HG03135 (cell line): ENCODE measurements at regions not wholly inside any gene's neighbourhood (a gene's known extent, or its start where the extent isn't known, plus 50 kb on each side); places are given as distances from the start of the nearest gene placed in this dataset.

ENCODE experiments used
- ATAC-seq: cut with Tn5 transposase; IDR thresholded peaks from one replicate; pipeline ENCODE4 v1.9.1; 2021; ENCODE audit warnings: mild to moderate bottlenecking, moderate library complexity; ENCODE audit not compliant: unreplicated experiment

DNA sequence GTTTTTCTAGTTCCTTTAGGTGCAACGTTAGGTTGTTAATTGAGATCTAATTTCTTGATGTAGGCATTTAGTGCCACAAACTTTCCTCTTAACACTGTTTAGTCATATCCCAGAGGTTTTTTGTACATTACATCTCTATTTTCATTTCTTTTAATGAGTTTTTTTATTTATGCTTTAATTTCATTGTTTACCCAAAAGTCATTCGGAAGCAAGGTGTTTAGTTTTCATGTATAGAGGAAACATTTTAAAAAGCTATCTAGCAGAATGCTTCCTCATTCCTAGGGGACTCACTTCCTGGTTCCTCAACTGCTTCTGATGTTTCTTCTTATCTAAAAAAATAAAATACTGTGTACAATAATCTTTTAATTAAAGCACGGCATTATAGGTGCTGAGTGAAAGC, 307.2 kb upstream of the CAMK1G start:
- ATAC-seq, result no peak

DNA sequence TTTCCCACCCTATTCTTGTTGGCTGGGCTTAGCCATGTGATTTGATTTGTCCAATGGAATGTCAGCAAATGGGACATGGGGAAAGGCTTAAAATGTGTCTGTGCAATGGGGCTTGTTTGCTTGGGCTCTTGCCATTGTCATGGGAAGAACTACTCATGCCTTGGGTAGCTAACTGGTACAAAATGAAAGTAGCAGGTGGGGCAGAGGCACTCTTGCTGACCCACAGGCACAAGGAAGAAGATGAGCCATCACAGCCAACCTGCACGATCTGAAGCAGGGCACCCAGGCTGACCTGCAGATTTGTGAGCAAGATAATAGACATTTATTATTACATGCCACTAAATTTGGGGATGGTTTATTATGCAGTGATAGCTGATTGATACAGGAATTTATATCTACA, 305.9 kb upstream of the CAMK1G start:
- ATAC-seq, result no peak

DNA sequence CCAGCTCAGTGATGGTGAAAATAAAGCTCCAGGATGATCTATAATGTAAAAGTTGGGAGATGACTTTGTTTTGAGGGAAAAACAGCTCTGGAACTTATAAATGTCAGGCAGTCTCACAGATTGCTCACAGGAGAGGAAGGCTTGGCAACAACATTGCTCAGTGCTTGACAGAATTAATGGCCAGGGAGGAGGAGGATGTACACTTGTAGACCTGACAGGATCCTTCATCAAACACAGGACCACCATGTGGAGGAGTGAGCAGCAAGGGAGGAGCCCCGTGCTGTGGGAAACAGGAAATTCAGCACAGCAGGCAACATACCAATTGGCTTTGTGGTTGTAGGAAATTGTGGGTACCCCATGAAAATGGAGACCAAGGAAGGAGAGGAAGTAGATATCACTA, 291.8 kb upstream of the CAMK1G start:
- ATAC-seq, result no peak

DNA sequence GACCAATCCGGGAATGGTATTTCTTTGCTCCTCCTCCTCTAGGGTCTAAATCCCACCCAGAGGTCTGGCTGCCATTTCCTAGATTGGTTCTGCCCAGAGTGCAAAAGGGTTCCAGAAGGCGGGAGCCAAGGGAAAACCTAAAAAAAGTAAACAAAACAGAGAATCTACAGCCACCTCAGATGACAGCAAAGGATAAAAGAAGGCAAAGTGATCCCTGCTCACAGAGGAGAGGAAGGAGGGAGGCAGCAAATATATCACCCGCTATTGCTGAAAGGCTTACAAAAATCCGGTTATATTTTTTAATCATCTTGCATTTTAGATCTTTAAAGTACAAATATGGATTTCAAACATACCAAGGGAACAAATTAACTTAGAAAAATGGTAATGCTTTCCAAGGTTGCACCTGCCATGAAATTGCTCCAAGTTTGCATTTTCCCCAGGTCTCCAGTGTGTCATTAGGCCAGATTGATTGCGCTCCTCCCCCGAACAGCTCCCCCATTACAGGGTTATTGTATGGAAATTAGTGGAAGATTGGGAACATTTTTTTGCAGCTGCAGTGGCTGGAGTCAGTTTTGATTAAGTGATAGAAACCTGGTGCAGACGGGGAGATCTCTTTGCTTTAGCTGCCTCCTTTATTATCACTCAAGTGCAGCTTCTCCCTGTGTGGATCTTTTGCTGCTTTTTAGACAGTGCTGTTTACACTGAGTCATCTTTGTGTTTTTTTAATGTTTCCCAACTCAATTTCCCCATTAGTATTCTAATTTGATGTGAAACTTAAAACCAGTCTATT, 280.5 kb upstream of the CAMK1G start:
- no peak for ATAC-seq

DNA sequence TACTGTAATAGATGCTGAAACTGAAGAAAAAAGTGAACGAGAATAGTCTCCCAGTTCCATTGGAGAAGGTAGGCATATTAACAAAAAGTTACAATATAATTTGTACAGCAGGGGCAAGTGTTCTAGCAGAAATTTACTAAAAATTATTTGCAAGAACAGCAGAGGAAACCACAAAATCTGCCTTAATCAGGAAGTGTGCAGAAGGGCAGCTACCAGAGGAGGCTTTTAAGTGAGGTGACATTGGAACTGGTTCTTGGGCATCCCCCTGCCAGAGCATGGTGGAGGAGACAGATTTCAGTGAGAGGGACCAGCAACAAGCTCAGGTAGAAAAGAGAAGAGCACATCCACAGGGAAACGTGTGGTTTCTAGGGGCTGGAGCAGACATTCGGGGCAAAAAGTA, 279.3 kb upstream of the CAMK1G start:
- no peak for ATAC-seq

DNA sequence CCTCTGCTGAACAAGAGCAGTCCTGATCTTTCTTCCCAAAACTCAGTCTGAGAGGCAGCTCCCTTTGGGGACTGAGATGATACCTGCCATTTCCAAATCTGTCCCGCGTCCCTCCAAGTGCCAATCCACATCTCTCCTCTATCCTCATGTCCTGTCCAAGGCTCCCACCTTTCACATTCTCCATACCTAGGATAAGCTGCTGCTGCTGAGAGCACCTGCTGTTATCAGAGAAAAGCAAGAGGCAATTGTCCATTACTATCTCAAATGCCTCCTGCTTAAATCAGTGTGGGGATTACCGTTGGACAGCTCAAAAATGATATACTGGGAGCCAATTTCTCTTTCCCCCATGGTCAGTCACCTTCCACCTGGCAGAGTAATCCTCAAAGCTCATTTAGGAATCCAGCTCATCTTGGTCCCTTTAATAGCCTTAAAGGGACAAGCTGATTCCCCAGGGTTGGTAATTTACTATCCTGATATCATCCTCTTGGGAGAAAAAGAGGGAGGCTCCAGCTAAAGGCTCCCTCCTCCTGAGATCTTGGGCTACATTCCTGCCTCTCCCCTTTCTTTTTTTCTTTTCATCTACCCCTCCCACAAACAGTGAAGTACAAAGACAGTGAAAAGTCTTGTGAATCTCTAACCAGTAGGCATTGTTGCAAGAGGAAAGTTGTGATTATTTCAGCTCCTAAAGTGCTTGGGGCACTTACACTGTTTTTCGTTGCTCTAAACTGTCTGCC, 278.1 kb upstream of the CAMK1G start:
- ATAC-seq, result no peak

DNA sequence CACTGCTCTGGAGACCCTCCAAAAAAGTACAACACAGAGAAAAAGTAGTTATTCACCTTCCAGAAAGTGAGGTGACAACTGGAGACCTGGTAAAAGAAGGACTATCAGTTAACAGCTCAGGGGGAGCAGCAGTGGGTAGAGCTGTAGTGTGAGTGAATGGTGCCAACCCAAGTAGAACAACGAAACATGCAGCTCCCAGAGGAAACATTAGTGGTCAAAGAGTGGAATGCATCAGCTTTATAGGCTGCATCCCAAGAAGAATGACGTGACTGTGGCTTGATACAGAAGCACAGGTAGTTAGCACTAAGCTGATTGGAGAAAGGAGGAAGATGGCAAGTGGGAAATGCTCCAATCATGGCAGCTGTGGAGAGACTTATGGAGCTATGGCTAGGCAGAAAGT, 275.7 kb upstream of the CAMK1G start:
- no peak for ATAC-seq

DNA sequence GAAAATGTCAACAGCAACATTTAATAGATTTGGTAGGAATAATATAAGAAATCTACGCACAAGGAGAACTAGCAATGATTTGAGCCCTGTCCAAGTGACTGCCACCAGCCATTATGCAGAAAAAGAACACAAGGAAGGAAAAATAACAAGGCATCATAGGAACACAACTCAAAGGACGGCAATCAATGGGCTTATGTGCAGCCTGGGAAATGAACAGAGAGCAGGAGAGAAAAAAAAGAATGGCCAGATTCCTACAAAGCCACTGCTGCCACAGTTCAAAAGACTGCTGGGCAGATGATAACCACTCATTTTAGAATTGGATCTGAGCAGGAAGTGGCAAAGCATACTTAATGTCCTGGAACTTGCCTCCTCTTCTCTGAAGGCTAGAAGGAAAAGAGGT, 274.3 kb upstream of the CAMK1G start:
- ATAC-seq, result no peak

DNA sequence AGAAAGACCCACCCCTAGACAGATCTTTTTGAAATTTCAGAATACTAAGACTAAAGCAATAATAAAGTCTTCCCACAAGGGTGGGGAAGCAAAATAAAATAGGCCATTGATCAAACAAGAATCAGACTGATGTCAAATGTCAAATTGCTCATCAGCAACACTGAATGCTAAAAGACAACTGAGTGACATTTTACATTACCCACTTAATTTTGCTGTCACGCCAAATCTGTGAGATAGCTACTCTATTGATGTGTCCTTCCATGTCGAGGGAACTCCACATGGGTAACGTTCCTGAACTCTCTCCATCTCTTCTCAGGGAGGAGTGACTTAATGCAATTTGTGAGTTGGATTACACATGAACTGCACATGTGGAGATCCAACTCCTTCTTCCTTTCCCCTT, 271.7 kb upstream of the CAMK1G start:
- ATAC-seq, result no peak

DNA sequence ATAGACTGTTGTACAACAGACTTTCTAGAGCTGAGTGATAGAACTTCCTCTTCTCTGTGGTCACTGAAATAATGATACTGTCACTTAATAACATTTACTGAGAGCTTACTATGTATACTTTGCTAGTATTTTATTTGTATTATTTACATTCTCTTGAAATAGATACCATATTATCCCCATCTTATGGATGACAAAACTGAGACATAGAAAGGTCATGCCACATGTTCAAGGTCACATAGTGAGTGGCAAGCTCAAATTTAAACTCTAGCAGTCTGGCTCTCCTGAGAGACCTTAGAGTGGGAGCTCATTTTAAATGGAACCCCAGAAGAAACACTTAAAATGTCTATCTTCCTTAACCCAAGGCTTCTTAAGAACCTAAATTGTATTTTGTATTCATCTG, 266.6 kb upstream of the CAMK1G start:
- ATAC-seq, result no peak

DNA sequence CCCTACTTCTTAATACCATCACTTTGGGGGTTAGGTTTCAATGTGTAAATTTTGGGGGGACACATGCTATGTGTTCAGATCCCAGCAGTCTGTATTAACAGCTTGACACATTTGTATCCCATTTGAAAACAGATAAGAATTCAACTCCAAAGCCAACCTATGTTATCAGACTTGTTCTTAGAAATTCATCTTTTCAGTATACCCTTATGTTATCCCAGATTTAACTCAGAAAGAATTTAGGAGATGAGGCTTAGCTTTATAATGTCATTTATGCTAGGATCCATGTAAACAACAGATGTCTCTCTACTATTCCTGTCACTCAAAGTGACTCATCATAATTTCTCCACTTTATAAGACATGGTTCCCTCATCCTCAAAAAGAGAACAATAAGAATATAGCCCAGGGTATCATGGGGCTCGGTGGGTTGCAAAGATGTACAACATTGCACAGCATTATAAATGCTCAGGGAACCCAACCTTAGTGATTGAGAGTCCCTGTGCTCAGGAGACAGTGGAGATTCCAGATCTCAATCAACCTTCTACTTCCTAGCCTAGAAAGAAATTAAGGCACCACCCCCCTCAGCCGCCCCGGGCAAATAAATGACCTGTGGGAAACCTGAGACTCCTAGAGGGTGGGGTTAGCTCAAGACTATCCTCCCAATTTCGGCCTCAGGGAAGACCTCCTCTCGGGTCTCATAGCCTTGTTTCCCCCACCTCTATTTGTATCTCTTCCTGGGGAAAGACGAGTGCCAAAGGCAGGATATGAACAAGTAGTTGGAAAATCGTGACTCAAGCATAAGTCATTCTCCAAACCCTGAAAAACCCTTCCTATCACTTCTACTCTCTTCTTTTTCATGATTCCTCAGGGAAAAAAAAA, 265.1 kb upstream of the CAMK1G start:
- ATAC-seq, result no peak

DNA sequence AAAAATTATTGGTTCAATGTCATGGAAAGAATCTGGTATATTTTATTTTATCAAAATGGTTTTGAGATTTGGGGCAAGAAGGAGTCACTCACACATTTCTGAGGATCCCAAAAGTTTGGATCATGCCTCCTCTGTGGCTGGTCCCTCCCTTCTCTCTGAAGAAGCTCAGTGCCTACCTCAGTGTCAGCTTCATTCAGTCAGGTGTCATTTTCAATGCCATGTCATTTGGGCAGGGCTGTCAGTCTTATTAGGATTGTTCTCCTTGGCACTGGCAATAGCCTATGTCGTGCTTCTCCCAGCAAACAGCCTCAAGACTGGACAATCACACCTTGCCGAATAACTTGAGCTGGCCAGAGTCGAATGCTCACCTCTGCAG, 264.5 kb upstream of the CAMK1G start:
- no peak for ATAC-seq

DNA sequence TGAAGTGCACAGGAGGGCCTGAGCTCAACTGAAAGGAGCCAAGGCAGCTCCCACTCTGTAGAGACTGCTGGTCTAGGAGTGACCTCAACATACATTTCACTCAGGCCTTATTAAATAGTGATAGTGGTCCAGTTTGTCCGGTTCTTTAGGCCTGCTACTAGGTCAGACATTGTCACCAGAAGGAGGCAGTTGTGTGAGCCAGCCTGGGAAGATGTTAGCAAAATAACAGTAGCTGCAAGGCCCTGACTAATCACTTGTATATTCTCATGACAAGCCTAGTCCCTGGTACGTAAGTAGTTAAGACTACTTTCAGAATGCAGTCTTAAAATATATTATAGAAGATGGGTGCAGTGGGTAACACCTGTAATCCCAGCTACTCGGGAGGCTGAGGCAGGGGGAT, 264.0 kb upstream of the CAMK1G start:
- ATAC-seq, result no peak

DNA sequence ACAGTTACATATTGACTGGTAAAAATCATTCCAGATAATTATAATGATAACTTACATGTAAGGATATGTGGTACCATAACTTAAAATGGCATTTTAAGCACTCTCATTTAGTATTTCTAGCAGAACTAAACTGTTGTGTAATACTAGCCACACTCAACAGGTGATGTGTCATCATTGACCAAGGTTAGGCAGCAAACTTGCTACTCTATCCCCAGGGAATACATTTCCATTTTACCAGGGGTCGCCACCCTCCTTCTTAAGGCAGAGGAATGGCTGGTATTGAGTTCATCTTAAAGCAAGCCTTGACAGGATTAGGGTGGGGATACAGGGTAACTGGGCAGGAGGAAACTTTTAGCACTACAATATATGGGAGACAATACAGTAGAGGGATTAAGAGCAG, 259.8 kb upstream of the CAMK1G start:
- no peak for ATAC-seq

DNA sequence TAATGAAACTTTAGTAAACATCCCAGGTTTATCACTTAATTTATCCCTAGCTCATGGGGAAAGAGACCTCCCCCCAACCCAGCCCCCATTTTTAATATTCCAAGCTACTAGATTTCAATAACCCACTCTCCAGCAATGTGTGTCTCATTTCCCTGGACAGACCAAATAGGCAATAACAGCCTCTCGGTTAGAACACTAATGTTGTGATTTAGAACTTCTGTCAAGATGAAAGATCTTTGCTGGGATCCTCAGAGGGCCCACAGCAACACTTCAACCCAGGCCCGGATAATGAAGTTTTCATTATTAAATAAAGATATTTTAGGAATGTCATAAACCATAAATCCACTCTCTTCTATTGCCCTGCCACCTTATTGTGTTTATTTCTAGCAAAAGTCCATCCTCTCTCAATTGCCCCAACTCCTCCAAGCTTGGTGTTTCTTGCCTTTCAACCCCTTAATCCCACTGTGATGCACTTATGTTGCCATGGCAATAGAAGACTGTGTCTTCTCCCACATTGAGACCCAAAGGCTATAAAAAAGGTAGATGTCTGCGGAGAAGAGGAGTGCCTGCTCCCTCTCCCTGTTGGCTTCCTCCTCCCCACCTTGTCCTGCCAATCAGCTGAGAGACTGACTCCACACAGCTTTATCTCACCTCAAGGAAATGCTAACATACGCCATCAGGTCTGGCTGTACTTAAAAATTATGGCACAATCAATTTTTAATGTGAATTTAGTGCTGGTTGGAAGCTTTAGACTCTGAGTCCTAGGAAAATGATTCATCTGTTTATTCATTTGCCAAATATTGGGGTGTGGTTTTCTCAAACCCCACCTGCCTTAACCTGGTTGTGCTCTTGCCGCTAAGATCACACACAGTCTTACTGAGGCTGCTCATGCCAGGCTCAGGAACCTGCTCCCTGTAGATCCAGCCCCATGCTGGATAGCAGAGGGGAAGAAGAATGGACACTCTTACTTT, 258.3 kb upstream of the CAMK1G start:
- no peak for ATAC-seq

DNA sequence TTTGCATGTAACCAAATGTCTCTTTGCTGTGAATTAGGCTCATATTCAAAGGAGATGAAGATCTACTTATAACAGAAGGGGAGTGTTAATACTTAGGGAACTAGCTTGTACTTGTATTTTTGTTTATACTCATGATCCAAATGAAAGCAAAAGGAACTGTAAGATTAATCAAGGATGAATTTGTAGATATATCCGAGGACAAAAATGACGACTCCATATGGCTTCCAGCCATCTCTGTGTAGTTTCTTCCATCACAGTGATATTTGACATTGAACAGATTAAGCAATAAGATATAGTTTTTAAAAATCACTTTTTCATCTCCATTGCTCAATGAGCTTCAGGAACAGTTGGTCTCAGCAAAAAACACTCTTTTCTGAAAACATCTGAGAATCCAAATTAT, 257.4 kb upstream of the CAMK1G start:
- ATAC-seq, result no peak

DNA sequence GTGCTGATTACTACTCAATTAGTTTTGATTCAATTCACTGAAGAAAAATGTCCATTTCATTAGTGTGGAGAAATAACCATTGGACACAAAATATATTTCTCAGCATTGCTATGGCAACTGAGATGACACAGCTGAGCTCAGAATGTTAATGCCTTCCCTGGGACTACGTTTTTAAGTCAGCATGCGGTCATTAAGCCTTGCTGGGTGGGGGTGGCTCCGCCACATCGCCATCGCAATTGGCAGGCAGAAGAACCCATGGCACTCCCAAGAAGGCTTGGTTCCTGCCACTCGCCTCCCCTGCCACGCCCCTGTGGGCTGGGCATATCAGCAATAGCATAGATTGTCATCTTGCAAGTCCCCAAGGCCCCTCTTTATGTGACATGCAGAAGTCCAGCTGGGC, 256.7 kb upstream of the CAMK1G start:
- ATAC-seq, result no peak

DNA sequence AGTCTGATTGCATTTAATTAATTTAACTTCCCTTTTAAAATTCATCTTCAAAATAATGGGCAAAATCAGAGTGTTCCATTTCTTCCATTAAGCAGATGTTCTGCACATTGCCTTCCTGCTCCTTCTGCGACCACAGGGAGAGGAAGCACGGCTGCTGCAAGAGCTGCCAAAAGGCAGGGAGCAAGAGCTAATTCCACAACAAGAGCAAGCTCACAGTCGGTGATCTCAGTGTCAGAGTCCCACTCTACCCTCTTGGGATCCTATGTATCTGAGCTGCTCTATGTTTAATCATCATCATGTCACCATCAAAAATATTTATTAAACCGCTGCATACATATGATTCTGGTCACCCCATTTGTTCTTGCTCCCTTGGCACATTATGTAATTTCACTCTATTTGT, 255.3 kb upstream of the CAMK1G start:
- ATAC-seq, result no peak

DNA sequence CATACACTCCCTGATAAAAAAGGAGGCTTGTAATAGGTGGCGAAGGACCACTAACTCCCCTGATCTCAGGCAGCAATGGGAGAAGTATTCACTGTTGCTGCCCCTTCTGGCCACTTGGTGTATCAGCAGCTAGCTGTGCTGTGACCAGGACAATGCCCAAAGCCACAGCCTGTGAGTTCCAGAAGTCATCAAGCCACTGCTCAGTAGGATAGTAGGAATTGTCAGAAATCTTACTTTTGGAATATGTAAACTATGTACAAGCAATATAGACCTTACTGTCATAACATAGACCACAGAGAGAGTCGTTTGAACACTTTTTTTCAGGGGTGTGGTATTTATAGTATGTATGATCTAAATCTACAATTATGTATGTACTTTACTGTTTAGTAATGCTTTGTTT, 248.3 kb upstream of the CAMK1G start:
- ATAC-seq, result peak; percentile 77

DNA sequence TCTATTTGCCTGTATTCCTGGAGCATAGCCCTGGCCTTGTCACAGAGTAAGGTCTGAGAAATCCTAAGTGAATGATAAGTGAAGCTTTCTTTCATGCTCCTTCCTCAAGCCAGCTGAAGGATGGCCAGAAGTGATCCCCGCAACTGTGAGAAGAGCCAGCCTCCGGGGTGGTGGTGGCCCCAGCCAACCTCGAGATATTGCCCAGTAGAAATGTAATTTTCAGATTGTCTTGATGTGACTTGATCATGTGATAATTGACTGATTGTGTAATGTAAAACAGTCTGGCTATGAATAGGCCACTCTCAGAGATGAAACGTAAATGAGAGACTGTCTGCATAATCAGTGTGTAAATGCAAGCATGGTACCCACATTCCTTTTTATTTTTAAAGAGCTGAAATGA, 242.4 kb upstream of the CAMK1G start:
- no peak for ATAC-seq
